ENCODE measurements at regions not wholly inside any gene's neighbourhood (a gene's known extent, or its start where the extent isn't known, plus 50 kb on each side); places are given as distances from the start of the nearest gene placed in this dataset.

DNA sequence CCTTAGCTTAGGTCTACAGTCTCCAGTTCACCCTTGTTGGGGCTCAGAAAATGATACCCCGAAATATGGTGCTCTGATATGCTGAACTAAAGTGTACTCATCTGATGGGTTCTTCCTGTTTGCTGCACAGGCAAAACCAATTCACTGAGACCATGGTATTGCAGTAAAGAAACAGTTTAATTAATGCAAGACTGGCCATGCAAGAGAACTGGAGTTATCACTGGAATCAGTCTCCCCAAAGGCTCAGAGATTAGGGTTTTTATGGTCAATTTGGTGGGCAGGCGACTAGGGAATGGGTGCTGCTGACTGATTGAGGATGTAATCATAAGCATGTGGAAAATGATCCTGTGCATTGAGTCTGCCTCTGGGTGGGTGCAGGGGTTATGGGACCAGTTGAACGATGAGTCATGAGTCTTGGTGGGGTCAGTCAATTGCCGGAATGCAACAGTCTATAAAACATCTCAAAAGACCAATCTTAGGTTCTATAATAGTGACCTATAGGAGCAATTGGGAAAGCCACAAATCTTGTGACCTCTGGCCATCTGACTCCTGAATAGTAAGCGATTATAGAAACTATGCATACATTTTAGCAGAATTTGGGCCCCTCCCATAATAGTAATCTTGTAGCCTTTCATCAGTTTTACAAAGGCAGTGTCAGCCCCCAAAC is 113.0 kb upstream of the ANKRD55 start:
- H3F3A ChIP-seq (ENCODE audit: insufficient read depth, low read length, poor library complexity, severe bottlenecking), result no peaks in the 10 kb centered on the region
- no peaks in the 10 kb centered on the region for H3K36me3 ChIP-seq (ENCODE audit: insufficient read depth, low read length)
- no peaks in the 10 kb centered on the region for H4K20me1 ChIP-seq (ENCODE audit: insufficient read depth)
- H3K9me2 ChIP-seq (ENCODE audit: insufficient read depth, low read length), result no peaks in the 10 kb centered on the region
- no peaks in the 10 kb centered on the region for H3K79me2 ChIP-seq (replicated peaks; ENCODE audit: insufficient read depth, low read length)
- H2AFZ ChIP-seq (ENCODE audit: low read depth, low read length), result no peak overlapping the region
- no peak overlapping the region for H3K4me2 ChIP-seq (ENCODE audit: low read length)
- no peaks in the 10 kb centered on the region for H3K9me3 ChIP-seq (ENCODE audit: low read length)
- H3K9ac ChIP-seq (ENCODE audit: low read length), result no peak overlapping the region
- no peak overlapping the region for H3K27ac ChIP-seq (ENCODE audit: low read length)
- H3K4me3 ChIP-seq (ENCODE audit: low read length), result no peak overlapping the region
- TF ChIP-seq, protein P1, sequence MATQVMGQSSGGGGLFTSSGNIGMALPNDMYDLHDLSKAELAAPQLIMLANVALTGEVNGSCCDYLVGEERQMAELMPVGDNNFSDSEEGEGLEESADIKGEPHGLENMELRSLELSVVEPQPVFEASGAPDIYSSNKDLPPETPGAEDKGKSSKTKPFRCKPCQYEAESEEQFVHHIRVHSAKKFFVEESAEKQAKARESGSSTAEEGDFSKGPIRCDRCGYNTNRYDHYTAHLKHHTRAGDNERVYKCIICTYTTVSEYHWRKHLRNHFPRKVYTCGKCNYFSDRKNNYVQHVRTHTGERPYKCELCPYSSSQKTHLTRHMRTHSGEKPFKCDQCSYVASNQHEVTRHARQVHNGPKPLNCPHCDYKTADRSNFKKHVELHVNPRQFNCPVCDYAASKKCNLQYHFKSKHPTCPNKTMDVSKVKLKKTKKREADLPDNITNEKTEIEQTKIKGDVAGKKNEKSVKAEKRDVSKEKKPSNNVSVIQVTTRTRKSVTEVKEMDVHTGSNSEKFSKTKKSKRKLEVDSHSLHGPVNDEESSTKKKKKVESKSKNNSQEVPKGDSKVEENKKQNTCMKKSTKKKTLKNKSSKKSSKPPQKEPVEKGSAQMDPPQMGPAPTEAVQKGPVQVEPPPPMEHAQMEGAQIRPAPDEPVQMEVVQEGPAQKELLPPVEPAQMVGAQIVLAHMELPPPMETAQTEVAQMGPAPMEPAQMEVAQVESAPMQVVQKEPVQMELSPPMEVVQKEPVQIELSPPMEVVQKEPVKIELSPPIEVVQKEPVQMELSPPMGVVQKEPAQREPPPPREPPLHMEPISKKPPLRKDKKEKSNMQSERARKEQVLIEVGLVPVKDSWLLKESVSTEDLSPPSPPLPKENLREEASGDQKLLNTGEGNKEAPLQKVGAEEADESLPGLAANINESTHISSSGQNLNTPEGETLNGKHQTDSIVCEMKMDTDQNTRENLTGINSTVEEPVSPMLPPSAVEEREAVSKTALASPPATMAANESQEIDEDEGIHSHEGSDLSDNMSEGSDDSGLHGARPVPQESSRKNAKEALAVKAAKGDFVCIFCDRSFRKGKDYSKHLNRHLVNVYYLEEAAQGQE (IDR thresholded peaks at IDR 0.05; ENCODE audit: borderline replicate concordance), result no peak
- no peak for TF ChIP-seq RAD21 (conservative IDR thresholded peaks at IDR 0.05)
- TF ChIP-seq TAF1 (IDR thresholded peaks at IDR 0.05; ENCODE audit: low read depth), result no peak
- no peak for TF ChIP-seq EZH2 (IDR thresholded peaks at IDR 0.05; ENCODE audit: borderline replicate concordance, insufficient read depth, low read length, poor library complexity, severe bottlenecking)
- TF ChIP-seq POLR2AphosphoS5 (IDR thresholded peaks at IDR 0.05), result no peak
- TF ChIP-seq EP300 (conservative IDR thresholded peaks at IDR 0.05; ENCODE audit: poor library complexity, severe bottlenecking), result no peak
- TF ChIP-seq, protein P2, sequence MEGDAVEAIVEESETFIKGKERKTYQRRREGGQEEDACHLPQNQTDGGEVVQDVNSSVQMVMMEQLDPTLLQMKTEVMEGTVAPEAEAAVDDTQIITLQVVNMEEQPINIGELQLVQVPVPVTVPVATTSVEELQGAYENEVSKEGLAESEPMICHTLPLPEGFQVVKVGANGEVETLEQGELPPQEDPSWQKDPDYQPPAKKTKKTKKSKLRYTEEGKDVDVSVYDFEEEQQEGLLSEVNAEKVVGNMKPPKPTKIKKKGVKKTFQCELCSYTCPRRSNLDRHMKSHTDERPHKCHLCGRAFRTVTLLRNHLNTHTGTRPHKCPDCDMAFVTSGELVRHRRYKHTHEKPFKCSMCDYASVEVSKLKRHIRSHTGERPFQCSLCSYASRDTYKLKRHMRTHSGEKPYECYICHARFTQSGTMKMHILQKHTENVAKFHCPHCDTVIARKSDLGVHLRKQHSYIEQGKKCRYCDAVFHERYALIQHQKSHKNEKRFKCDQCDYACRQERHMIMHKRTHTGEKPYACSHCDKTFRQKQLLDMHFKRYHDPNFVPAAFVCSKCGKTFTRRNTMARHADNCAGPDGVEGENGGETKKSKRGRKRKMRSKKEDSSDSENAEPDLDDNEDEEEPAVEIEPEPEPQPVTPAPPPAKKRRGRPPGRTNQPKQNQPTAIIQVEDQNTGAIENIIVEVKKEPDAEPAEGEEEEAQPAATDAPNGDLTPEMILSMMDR (IDR thresholded peaks at IDR 0.05; ENCODE audit: poor library complexity, severe bottlenecking), result no peak
- TF ChIP-seq SMC3 (conservative IDR thresholded peaks at IDR 0.05; ENCODE audit: poor library complexity), result no peak
- TF ChIP-seq MXI1 (conservative IDR thresholded peaks at IDR 0.05; ENCODE audit: poor library complexity, severe bottlenecking), result no peak
- H3K27me3 ChIP-seq (ENCODE audit: insufficient read depth, low read depth, low read length), result no peaks in the 10 kb centered on the region

DNA sequence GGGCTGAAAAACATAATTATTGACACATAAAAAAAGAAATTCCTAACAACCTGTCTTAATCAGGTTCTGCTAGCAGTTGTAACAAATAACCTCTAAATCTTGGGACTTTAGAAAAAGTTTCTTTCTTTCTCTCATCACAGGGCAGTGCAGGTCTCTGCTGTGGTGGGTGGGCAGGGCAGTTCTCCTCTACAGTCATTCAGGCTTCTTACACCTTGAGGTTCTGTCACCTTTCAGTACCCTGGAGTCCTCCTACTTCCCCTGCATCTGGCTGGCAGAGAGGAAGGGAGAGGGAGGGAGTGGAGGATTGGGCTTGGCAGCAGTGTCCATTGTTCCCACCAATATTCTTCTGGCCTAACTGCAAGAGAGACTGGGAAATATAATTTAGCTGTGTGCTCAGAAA is 112.2 kb upstream of the ANKRD55 start:
- no peak overlapping the region for H2AFZ ChIP-seq (ENCODE audit: low read depth, low read length)
- no peaks in the 10 kb centered on the region for H3K27me3 ChIP-seq (ENCODE audit: insufficient read depth, low read depth, low read length)
- no peaks in the 10 kb centered on the region for H3K79me2 ChIP-seq (replicated peaks; ENCODE audit: insufficient read depth, low read length)
- TF ChIP-seq POLR2AphosphoS5 (IDR thresholded peaks at IDR 0.05), result no peak
- TF ChIP-seq RAD21 (conservative IDR thresholded peaks at IDR 0.05), result no peak
- no peak for TF ChIP-seq SMC3 (conservative IDR thresholded peaks at IDR 0.05; ENCODE audit: poor library complexity)
- TF ChIP-seq, protein P1 (IDR thresholded peaks at IDR 0.05; ENCODE audit: borderline replicate concordance), result no peak
- TF ChIP-seq MXI1 (conservative IDR thresholded peaks at IDR 0.05; ENCODE audit: poor library complexity, severe bottlenecking), result no peak
- no peak for TF ChIP-seq EZH2 (IDR thresholded peaks at IDR 0.05; ENCODE audit: borderline replicate concordance, insufficient read depth, low read length, poor library complexity, severe bottlenecking)
- H3K4me3 ChIP-seq (ENCODE audit: low read length), result no peak overlapping the region
- H3K27ac ChIP-seq (ENCODE audit: low read length), result no peak overlapping the region
- no peaks in the 10 kb centered on the region for H3K9me3 ChIP-seq (ENCODE audit: low read length)
- no peaks in the 10 kb centered on the region for H4K20me1 ChIP-seq (ENCODE audit: insufficient read depth)
- no peaks in the 10 kb centered on the region for H3K9me2 ChIP-seq (ENCODE audit: insufficient read depth, low read length)
- no peaks in the 10 kb centered on the region for H3F3A ChIP-seq (ENCODE audit: insufficient read depth, low read length, poor library complexity, severe bottlenecking)
- no peaks in the 10 kb centered on the region for H3K36me3 ChIP-seq (ENCODE audit: insufficient read depth, low read length)
- H3K9ac ChIP-seq (ENCODE audit: low read length), result no peak overlapping the region
- H3K4me2 ChIP-seq (ENCODE audit: low read length), result no peak overlapping the region
